GM19397 (cell line): ENCODE measurements at regions not wholly inside any gene's neighbourhood (a gene's known extent, or its start where the extent isn't known, plus 50 kb on each side); places are given as distances from the start of the nearest gene placed in this dataset.

Experiments used
- ATAC-seq: cut with Tn5 transposase; IDR thresholded peaks from one replicate; pipeline ENCODE4 v1.9.1; 2021; ENCODE audit warnings: mild to moderate bottlenecking, moderate library complexity; ENCODE audit not compliant: unreplicated experiment

DNA sequence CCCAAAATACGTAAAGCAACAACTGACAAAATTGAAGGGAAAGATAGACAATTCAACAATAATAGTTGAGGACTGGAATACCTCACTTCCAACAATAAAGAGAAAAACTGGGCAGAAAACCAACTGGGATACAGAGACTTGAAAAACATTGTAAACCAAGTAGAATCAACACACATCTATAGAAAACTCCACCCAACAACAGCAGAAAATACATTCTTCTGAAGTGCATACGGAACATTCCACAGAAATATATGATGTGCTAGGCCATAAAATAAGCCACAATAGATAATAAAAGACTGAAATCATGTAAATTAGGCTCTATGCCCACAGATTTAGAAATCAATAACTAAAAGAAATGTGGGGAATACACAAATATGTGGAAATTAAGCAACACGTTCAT, 98.4 kb upstream of the THBS1 start:
- no peak for ATAC-seq

DNA sequence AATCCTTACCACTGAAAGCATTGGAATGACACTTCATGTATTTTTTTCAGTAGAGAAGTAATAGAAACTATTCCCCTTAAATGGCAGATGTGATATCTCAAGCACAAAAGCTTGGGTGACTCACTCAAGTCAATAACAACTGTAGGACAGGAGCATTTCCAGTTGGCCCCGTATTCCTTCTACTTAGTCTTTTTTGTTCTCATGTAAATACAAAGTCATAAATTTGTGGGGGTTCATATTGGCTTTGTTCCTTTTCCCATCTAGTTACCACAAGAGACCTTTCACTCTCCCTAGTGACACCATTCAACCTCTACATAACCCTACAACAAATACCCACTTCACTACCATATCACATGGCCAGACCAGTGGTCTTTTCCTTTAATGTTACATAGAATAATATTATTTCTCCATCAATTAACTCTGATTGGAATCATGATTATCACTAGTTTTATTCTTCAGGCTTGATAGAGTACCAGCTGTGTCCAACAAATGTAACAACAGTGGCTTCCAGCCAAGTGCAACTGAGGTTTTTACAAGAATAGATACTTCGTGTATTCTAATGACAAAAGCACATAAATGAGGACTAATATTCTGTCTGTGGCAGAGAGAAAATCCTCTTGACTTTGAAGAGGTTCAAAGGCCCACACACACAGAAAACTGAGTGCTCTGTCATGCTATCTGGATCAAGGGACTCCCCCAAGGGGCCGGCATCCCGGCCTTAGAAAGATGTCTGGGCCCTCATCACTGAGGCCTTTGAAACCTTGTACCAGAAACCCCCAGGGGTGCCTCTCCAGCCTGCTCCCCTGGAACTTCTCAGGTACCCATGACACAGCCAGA, 94.0 kb upstream of the THBS1 start:
- no peak for ATAC-seq

DNA sequence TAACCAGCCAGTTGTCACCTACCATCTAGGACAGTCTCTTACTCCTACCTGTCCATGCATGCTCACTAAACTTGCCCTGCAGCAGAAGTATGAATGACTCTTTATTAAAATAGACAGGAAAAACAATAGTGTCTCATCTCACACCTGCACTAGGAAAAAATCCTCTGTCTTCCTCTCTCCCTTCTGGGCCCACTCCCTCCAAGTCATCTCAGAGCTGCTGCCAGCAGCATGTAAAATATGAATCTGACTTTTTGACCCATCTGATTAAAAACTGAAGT, 93.5 kb upstream of the THBS1 start:
- no peak for ATAC-seq

DNA sequence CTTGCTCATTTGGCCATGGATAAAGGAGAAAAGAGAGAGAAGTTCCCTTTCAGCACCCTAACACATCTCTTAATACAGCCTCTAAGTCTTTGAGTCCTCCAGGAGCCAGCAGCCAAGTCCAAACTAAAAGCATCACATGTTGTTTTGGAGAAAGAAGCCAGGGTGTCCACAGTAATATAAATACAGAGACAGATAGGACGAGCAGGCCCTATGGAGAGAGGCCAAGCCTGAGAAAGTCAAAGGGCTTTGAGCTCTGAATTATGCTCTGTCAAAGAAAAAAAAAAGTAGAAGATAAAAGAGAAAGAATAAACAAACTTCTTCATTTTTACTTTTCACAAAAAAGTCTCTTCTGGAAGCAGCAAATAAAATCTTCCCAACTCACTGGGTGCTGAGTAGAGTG, 92.4 kb upstream of the THBS1 start:
- ATAC-seq, result no peak

DNA sequence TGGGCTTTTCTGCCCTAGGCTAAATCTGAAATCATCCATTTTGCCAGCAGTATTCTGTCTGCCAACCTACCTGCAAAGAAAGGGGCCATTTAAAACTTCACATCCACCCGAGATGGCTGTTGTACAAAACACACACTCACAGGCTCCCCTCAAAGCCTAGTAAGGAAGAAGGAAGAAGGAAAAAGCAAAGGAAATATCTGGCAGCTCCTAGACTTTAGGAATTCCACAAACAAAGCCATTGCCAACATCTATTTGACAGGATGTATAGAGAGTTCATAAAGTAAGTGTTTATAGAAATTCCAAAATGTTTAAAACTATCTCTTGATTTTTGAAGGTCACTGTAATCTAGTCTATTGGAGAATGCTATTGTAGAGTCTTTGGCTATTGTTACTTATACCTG, 91.9 kb upstream of the THBS1 start:
- ATAC-seq, result no peak

DNA sequence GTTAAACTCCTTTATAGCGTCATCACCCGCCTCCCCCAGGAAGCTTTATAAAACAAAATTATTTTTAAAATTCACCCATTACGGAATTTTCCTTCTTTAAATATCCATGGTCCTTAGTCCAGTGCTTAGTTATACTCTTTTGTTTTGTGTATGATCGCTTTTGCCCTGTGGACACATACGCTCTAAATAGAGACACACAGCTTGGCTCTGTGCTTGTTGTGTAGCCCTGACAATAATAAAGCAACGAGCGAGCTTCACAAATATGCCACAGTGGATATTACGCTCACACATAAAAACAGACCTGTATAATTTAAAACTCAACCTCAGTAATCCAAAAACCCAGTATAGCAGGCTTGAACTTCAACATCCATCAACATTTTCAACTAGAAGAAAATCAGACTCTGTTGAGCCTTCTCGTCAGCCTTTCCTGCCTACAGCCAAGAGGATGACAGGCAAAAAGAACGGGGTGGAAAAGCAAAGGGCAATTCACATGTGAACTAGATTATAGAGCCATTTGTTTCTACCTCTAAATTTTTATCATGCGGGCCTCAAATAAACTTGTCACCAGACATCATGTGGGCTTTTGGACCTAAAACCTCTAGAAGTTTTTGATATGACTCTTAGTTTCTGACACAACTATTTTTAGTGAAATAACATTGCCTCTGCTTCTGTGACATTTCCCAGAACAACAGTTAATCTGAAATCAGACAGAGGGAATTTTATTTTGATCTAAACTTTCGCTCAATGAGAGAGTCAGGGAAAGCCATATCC, 89.6 kb upstream of the THBS1 start:
- ATAC-seq, result no peak

DNA sequence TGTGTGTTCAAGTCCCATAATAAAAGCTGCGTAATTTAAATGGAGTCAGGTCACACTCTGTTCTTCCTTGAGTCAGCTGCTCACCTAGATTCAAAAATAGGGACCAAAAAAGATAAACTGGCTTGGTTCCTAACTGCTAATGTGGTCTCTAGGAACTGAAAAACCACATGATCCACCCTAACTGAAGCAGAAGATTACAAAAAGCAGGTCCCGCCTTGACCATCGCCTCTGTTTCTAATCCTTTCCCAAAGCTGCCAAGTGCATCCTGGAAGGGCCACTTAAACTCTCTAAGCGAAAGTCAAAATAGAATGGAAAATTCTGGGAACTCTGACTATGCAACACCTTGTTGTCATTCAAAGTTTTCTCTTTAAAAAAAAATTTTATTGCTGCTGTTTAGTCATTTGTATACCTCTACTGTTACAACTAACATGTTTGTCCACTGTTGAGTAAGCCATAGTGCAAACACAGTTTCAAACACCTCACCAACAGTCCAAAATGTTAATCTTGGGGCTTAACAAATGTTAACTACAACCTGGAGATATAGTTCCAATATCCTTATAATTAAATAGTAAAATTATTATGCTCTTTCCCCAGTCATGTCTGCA, 88.9 kb upstream of the THBS1 start:
- ATAC-seq, result no peak

DNA sequence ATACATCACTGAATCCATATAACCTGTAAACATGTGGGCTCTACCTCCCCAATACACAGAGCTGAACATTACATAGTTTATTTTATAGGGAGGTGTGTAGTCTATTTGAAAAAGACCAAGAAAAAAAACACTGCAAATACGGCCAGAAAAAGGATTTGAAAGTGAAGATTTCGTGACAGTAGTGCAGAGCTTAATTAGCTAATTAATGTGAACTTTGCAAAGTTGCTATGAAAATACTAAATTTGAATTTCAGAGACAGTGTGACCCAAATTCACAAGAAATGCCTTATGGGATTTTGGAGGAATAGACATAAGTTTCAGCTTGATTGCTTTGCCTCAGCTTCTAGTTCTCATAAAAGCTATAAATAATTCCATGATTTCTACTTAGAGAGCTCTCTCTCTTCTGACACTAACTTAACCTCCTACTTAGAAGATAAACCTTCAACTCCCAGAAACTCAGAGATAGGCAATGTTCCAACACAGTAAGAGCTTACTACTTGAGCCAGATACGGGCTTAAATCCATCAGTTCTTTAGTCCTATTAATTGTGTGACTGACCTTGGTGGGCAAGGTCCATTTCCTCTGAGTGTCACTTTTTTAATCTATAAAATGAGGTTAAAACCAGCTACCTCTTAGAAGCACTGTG, 87.3 kb upstream of the THBS1 start:
- ATAC-seq, result no peak

DNA sequence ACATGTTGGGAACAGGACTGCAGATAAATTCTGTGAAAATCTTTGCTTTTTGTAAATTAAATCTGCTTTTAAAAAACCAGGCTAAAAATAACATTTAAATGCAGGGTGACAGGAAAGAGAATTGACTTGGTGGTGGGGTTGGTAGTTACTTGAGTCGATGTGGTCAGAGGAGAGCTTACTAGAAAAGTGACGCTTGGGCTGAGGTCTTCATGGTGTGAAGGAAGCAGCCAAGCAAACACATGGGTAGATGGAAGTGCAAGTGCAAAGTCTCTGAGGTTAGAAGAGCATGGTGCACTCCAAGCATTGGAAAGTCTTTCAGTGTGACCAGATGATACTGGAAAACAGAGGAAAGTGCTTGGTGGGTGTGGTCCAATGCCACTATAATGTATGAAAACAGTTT, 86.4 kb upstream of the THBS1 start:
- no peak for ATAC-seq

DNA sequence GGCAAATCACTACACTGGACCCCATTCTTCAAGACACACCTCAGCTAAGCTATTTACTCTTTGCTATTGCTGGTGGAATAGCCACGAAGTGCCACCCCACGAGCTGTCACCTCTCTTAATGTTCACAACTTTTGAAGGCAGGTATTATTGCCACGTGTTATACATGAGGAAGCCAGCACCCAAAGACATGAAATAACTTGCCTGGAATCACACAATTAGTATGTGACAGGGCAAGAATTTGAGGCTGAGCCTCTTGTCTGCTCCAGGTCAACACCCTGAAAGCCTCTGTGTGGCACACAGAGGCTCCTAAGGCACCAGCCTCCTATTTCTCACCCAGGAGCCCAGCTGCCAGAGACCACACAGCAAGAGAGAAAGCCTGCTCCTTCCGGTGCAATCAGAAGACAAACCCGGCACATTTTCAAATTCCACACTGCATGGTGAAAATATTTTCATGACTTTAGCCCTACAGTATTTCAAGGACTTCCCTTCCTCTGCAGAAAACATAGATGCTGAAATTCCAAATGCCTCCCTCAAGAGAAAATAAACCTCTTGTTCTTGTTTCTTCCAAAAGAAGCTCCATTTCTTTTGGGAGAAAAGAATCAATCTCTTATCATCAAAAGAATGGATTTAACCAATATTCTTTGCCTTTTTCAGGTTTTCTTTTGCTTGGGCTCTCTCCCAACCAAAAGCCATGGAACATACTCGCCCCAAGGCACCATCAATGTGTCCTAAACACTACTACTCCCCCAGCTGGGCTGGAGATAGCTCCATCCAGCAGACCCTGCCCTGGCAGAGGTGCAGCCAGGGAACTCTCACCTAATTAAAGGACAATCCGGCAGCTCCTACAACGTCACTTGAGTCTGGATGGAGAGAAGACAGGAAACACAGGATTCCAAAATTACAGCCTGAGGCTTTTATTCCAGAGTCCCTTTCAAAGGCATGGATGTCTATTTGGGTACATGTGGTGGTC, 84.7 kb upstream of the THBS1 start:
- no peak for ATAC-seq

DNA sequence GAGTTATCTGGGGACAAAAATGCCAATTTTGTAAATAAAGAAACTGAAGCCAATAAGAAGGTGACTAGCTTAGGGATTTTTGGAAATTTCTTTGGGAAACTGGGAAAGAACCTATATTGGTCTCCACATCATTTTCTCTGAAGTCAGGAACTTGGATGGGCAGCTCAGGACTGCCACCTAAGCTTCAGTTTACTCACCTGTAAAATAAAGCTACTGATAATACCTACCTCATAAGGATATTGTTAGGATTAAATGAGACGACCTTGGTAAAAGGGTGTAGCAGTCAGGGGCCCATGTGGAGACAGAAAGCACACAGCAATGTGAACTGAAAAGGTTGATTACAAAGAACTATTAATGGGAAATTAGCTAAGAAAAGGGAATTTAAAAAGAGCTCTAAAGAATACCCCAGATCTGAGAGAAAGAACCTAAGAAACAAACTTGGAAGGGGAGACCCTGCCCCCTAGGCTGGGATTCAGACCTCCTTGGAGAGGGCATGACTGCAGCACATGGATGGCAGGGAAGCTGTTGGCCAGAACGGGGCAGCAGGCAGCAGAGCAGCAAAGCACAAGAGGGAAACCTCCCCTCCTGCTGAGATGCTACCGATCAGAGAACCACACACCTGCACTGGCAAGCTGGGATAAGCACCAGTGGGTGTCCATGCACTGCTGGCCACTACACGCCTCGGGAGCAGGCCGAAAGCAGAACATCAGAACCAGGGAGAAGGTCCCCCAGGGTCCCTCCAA, 83.7 kb upstream of the THBS1 start:
- no peak for ATAC-seq

DNA sequence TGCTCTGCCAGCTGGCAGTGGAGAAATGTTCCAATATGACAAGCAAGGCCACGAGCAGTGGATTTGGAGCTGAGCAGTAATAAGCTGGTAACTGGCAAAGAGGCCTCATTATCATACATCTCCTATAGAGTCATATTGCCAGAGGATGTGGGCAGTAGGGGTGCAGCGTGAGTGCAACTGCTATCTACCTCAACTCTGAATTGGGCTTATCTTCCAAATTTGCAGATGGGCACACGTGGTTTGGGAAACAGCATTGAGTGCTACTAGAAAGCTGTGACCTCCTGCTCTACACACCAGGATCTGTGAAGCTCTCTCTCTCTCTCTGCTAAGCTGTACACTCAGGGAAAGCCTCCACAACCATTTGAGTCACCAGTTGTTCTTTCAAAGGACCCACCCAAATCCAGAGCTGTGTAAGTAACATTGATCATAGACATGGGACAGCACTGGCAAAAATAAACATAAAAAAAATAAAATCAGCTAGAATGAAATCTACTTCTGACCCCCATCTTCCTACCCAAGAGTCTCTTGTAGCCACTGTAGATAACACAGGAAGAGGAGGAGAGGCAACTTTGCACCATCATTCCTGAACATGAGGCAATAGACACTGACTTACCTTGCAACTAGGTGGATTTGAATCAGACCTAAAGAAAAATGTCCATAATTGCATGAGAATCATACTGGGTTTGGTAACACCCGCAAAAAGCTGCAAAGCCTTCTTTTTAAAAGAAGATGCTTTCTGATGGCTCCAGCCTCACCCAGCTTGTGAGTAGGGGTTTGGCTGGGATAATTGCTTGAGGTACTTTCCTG, 82.9 kb upstream of the THBS1 start:
- ATAC-seq, result no peak

DNA sequence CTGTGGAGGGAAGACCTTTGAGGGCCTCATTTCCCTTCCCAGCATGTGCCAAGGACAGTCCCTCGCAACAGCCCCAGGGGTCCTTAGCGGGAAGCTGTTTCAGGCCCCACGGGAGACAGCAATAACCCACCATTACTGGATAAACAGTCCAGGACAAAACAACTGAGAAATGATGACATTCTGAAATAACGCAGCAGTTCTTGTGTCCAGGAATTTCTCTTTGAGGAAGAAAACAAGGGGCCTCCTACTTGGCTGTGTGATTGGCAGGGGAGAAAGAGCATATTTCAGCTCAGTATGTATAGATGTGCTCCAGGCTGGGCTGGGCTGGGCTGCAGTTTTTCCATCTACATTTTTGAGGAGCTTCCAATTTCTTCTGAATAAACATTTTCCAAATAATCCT, 82.2 kb upstream of the THBS1 start:
- no peak for ATAC-seq

DNA sequence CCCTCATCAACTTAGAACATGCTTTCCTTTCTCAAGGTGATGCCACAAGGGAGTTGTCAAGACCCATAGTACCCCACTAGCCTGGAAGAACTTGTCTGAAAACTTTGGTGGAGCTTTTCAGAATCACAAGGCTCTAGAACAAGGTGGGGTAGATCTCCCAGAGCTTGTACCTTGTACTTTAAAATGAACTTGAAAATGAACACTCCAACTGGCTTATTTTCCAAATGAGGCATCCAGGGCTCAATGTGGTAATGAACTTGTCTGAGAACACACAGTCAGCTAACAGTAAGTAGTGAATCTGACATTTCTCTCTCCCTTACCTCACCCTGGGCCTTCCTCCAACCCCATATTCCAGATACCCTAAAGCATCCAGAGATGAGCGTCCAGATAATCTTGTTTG, 81.8 kb upstream of the THBS1 start:
- ATAC-seq, result no peak

DNA sequence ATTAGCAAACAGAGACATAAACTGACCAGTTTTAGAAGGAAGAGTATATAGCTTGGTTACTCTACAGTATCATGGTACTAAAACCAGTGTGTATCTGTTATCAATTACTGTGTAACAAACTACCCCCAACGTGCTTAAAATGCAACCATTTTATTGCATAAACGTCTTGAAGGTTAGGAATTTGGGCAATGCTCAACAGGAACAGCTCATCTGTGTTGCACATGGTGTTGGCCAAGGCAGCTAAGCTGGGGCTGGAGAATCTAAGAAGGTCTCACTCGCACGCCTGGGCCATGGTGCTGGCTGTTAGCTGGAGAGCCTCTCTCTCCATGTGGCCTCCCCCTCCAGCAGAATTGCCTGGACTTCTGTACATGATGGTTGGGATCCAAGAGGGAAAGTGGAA, 81.2 kb upstream of the THBS1 start:
- ATAC-seq, result no peak

DNA sequence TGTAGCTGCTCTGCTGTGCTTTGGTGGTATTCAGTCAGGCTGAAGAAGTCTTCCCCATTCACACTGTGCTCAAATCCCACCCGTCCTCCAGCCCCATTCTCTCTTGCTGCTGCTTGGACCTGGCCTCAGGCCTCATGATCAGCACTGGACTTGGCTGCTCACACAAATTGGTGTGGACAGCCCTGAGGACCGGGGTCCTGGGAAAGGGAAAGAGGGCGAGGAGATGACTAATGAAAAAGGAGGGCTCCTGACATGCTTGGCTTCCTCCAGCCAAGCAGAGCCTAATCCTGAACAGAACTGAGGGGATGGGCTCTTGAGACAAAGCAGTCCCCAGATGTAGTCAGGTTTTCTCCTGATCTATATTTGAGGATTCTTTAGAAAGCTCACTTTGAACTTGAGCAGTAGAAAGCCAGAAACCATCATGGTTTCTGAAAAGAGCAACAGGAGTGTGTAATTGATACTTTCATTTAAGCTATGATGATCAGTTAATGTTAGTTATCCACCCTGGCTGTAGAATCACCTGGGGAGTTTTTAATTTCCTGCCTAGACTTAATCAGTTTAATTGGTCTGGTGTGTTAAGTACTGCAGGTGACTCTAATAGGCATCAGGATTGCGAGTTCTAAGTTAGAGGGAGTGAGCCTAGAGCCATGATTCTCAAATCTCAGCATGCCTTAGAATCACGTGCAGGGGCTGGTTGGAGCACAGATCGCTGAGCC, 79.4 kb upstream of the THBS1 start:
- no peak for ATAC-seq

DNA sequence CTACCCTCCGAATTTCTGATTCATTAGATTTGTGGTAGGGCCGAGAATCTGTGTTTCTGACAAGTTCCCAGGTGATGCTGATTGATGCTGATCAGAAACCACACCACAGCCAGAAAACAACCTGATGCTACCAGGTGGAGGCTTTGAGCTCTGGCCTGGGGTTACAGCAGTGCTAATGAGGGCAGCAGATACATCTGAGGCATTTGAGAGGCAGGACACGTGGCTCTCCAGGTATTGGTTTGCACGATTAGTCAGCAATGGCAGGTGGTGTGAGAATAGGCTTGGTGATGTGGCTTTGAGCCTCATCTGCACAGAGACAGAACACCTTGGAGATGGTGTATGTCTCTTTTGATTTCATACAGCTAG, 78.8 kb upstream of the THBS1 start:
- no peak for ATAC-seq

DNA sequence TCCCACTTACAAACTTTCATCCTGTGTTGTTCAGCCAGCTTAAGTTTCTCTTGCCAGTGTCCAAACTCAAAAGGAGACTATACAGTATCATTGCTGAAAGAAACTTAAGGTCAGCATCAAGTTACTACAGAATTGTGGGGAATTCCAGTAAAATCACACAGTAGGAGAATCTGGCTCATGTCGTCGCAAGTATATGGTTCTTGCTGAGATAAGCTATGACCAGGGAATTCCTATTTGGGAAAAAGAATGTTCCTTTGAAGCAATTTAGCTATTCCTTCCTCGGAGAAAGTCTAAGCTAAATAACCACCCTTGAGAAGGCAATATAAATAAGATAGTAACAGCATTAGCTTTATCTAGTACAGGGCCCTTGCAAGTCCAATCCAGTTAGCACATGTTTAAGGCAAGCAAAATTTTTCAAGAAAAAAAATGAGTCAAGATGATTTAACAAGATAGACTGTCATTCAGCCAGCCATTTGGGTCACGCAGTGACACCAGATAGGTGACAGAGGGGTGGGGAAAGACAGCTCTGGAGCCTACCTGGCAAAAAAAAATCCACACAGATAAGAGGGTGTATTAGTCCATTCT, 78.2 kb upstream of the THBS1 start:
- ATAC-seq, result no peak
